ENCODE measurements at regions not wholly inside any gene's neighbourhood (a gene's known extent, or its start where the extent isn't known, plus 50 kb on each side); places are given as distances from the start of the nearest gene placed in this dataset.

DNA sequence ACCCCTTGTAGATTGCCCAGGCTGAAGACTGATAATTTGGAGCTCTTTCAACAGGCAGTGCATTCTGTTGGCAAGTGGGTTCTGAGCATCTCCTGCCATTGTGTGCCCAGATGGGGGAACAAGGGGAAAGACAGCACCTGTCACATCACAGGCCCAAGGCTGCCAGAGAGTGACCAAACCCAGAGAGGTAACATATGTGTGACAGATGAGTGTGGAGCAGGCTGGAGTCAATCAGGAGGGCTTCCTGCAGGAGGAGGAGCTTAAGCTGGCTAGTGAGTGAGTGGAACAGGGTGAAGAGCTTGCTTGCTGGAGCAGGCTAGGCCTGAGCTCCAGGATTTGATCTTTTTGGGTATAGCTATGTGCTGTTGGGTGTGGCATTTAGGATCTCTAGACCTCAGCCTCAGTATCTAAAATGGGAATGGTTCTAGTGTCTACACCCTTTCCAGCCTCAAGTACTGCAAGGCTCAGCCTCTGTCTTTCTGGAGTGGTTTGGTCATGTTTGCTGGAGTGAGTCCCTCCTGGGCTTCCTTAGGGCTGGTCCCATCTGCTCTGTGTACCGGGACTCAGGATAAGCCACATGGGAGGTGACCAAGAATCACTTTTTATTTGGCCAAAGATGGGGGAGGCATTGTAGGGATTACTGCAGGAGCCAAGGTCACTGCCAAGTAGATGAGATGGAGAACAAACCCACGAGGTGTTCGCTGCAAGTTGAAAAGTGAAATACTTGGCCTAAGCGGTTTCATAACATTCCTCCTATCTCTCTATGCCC, 152.4 kb upstream of the TSHZ3 start:
- no peak for TF ChIP-seq CTCF (IDR thresholded peaks at IDR 0.05; ENCODE audit: insufficient read depth, low read length)
- TF ChIP-seq, protein P1, sequence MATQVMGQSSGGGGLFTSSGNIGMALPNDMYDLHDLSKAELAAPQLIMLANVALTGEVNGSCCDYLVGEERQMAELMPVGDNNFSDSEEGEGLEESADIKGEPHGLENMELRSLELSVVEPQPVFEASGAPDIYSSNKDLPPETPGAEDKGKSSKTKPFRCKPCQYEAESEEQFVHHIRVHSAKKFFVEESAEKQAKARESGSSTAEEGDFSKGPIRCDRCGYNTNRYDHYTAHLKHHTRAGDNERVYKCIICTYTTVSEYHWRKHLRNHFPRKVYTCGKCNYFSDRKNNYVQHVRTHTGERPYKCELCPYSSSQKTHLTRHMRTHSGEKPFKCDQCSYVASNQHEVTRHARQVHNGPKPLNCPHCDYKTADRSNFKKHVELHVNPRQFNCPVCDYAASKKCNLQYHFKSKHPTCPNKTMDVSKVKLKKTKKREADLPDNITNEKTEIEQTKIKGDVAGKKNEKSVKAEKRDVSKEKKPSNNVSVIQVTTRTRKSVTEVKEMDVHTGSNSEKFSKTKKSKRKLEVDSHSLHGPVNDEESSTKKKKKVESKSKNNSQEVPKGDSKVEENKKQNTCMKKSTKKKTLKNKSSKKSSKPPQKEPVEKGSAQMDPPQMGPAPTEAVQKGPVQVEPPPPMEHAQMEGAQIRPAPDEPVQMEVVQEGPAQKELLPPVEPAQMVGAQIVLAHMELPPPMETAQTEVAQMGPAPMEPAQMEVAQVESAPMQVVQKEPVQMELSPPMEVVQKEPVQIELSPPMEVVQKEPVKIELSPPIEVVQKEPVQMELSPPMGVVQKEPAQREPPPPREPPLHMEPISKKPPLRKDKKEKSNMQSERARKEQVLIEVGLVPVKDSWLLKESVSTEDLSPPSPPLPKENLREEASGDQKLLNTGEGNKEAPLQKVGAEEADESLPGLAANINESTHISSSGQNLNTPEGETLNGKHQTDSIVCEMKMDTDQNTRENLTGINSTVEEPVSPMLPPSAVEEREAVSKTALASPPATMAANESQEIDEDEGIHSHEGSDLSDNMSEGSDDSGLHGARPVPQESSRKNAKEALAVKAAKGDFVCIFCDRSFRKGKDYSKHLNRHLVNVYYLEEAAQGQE (IDR thresholded peaks at IDR 0.05; ENCODE audit: insufficient replicate concordance, low read depth) = no peak

All from HL-60 (cell line).